ENCODE measurements at regions not wholly inside any gene's neighbourhood (a gene's known extent, or its start where the extent isn't known, plus 50 kb on each side); places are given as distances from the start of the nearest gene placed in this dataset.

DNA sequence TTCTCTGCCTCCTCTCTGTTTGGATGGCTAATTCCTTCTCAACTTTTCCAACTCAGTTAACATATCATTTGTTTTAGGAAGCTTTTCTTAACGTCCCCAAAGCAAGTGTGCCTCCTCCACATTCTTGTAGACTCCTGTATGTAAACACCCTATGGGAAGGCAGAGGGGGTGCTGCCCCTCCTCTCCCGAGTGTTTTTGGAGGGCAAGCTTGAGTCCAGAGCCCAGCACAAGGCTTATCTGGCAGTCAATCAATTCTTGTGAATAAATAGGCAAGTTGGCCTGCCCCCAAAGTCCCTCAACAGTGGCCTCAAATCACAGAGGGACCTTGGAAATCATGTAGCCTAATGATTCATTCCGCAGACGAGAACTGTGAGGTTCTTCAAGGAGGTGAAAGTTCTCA is 305.6 kb downstream of the RPS24 start:
- no peak for TF ChIP-seq CTCF (IDR thresholded peaks at IDR 0.05)
- no peak for TF ChIP-seq POLR2A (IDR thresholded peaks at IDR 0.05)
